GM20000 (cell line): ENCODE measurements at regions not wholly inside any gene's neighbourhood (a gene's known extent, or its start where the extent isn't known, plus 50 kb on each side); places are given as distances from the start of the nearest gene placed in this dataset.

ENCODE experiments used
- DNase-seq: peaks from one replicate; pipeline ENCODE4 v3.0.0; 2012; ENCODE audit warnings: low spot score
- CTCF ChIP-seq: IDR thresholded peaks from 2 replicates; pipeline ENCODE4 v1.5.1; 2012; ENCODE audit warnings: mild to moderate bottlenecking, control low read depth; ENCODE audit errors: extremely low read depth, missing control alignments

GRCh38 chr14:71179066-71179465 is 271.8 kb downstream of the PCNX1 start:
- no peak for DNase-seq
- no peak for TF ChIP-seq CTCF

DNA sequence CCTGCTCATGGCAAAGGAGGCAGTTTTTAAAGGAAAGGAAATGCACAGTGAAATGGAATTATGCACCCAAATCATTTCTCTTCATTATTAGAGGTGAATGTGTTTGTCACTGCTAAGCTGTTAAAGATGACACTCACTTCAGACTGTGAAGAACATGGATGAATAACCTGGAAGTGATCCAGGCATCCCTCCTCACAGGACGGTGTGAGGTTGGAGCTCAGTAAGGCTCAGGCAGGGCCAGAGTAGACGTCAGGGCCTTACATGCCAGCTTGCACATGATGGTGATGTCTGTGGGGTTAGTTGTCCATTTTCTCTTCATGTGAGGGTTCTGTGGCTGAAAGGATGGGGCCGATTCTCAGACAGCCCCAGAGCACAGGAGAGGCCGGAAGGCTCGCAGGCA is 273.1 kb downstream of the PCNX1 start:
- DNase-seq, result no peak
- no peak for TF ChIP-seq CTCF

- no peak for TF ChIP-seq CTCF
- no peak for DNase-seq
These were observed 274.1 kb downstream of the PCNX1 start for GRCh38 chr14:71181215-71182003.

DNA sequence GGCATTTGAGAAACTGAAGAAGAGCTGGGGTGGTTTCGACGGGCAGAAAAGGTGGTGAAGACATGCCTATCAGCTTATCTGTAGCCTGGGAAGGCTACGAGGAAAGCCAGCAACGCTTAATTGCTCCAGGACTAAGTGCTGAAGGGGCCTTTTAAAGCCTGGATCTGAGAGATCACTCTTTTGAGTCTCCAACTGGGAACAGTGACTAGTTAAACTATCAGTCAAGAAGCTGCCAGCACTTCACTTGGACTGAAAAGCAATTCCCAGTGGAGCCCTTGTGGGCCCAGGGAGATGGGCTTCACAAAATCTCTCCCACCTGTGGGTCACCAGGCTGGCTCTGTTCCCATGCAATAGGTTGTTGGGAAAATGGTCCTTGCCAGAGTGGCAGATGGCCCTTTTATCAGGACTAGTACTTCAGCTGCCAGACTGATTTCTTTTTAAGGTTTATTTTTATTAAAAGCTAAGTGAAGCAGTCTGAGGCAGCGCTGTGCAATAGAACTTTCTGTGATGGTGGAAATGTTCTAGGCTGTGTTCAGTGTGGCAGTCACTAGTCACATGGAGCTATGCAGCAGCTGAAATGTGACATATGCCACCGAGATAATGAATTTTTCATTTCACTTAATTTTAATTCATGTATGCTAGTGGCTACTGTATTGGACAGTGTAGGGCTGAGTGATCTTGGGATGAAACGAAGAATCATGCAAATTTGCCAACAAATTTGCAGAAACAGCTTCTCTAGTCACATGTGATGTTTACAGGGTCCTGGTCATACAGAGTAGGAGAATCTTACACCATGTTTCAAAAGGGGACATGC is 276.8 kb downstream of the PCNX1 start:
- no peak for DNase-seq

GRCh38 chr14:71185637-71186036 is 278.4 kb downstream of the PCNX1 start:
- no peak for TF ChIP-seq CTCF
- no peak for DNase-seq

More for the DNA sequence above, 276.8 kb downstream of the PCNX1 start:
- TF ChIP-seq CTCF, result no peak

GRCh38 chr14:71187633-71188356 is 280.5 kb downstream of the PCNX1 start:
- no peak for DNase-seq
- no peak for TF ChIP-seq CTCF
